ENCODE measurements at regions not wholly inside any gene's neighbourhood (a gene's known extent, or its start where the extent isn't known, plus 50 kb on each side); places are given as distances from the start of the nearest gene placed in this dataset.

DNA sequence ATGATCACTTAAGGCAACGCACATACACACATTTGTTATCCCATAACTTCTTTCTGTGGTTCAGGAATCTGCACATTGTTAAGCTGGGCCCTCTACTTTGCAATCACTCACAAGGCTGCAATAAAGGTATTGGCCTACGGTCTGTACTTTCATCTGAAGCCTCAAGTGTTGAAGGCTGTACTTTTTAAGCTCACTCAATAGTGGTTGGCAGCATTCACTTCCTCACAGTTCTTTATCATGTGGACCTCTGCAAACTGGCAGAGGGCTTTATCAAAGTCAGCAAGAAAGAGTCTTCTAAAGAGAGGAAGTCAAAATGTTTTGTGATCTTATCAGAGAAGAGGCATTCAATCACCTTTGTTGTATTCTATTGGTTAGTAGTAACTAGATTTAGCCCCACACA, 301.4 kb upstream of the EPHA5 start:
- H3K27me3 ChIP-seq (ENCODE audit: control insufficient read depth, insufficient read depth, low read length) = no peaks in the 10 kb centered on the region
- no peak for DNase-seq (ENCODE audit: low read depth, low spot score)
- H3K27ac ChIP-seq (ENCODE audit: low read depth, low read length) = no peak overlapping the region
- TF ChIP-seq, protein P1, sequence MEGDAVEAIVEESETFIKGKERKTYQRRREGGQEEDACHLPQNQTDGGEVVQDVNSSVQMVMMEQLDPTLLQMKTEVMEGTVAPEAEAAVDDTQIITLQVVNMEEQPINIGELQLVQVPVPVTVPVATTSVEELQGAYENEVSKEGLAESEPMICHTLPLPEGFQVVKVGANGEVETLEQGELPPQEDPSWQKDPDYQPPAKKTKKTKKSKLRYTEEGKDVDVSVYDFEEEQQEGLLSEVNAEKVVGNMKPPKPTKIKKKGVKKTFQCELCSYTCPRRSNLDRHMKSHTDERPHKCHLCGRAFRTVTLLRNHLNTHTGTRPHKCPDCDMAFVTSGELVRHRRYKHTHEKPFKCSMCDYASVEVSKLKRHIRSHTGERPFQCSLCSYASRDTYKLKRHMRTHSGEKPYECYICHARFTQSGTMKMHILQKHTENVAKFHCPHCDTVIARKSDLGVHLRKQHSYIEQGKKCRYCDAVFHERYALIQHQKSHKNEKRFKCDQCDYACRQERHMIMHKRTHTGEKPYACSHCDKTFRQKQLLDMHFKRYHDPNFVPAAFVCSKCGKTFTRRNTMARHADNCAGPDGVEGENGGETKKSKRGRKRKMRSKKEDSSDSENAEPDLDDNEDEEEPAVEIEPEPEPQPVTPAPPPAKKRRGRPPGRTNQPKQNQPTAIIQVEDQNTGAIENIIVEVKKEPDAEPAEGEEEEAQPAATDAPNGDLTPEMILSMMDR (IDR thresholded peaks at IDR 0.05; ENCODE audit: low read depth, low read length) = no peak
- H3K4me3 ChIP-seq (ENCODE audit: low read depth, low read length) = no peak overlapping the region
- peaks cover 4% of the 10 kb centered on the region; the same call in 1 of the 2 replicates for H3K9me3 ChIP-seq (ENCODE audit: control insufficient read depth, insufficient read depth, low read length)
- CTCF ChIA-PET = no interaction called here
- POLR2A ChIA-PET = no interaction called here

DNA sequence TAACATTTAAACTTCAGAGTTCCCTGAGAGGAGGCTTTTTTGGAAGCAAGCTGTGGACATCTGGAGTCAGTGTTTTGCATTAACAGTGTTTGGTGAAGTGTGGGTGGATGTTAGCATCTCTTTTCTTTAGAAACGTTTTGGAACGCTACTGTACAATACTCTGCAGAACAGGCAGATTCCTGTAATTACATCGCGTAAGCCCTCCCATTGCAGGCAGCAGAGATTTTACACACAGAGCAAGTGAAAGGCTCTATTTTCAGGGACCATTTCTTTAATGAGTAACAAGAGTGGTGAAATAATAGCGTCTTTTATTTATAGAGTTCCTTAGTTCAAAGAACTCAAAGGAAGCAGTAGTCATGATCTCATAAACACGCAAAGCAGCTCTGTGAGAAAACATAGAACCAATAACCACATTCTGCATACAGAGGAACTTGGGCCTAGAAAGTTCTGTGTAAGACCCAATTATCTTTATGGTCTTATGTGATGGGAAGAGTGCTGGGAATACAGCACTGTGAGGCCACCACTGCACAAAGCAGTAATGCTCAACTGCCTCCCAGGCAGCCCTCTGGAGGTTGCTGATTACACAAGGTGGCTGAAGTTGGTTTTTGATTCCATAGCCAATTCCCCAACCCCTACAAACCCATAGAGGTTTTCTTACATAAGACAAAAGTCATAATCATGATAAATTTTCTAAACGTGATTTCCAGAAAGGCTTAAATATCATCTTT, 298.7 kb upstream of the EPHA5 start:
- H3K27me3 ChIP-seq (ENCODE audit: control insufficient read depth, insufficient read depth, low read length) = no peaks in the 10 kb centered on the region
- H3K4me3 ChIP-seq (ENCODE audit: low read depth, low read length) = no peak overlapping the region
- H3K9me3 ChIP-seq (ENCODE audit: control insufficient read depth, insufficient read depth, low read length) = peaks cover 4% of the 10 kb centered on the region; the same call in 1 of the 2 replicates
- TF ChIP-seq, protein P1 (IDR thresholded peaks at IDR 0.05; ENCODE audit: low read depth, low read length) = no peak
- no peak for DNase-seq (ENCODE audit: low read depth, low spot score)
- H3K27ac ChIP-seq (ENCODE audit: low read depth, low read length) = no peak overlapping the region
- ChIA-PET POLR2A (no interaction called here), CTCF (no interaction called here)

DNA sequence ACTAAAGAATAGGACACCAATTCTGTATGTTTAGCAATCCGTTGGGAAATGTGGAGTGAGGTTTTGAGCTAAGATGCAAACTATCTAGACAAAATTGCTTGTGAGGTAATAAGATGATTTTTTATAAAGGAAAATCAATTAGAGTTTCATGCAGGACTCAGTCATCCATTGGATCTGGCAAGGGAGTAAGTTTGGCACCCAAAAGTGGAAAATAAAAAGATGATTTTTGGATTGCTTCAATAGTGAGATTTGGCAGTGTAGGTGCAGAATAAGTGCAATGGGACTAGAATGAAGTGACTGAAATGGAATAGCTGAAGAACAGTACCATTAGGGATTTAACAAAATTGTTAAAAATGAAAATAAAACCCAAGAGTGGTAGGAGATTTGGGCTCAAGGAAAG, 290.5 kb upstream of the EPHA5 start:
- DNase-seq (ENCODE audit: low read depth, low spot score) = no peak
- no peak overlapping the region for H3K27ac ChIP-seq (ENCODE audit: low read depth, low read length)
- no peaks in the 10 kb centered on the region for H3K9me3 ChIP-seq (ENCODE audit: control insufficient read depth, insufficient read depth, low read length)
- H3K4me3 ChIP-seq (ENCODE audit: low read depth, low read length) = no peak overlapping the region
- H3K27me3 ChIP-seq (ENCODE audit: control insufficient read depth, insufficient read depth, low read length) = no peaks in the 10 kb centered on the region
- ChIA-PET CTCF (no interaction called here), POLR2A (no interaction called here)
- TF ChIP-seq, protein P1 (IDR thresholded peaks at IDR 0.05; ENCODE audit: low read depth, low read length) = no peak

DNA sequence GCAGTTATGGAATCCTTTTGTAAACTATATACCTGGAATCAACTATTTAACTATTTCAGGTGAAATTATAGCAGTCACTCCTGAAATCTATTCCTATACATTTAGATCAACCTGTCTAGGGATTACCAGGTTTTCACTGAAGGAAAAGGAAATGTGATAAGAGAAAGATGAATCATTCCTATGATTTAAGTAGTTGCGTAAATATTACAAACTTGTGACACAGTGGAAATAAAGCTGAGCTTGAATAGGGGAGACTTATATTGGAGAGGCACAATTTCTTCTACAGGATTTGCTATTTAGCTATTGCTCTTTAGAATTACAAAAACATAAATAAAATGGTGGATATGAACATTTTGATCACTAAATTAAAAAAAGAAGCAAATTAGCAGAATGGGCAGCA, 284.1 kb upstream of the EPHA5 start:
- TF ChIP-seq, protein P1 (IDR thresholded peaks at IDR 0.05; ENCODE audit: low read depth, low read length) = no peak
- ChIA-PET CTCF (no interaction called here), POLR2A (no interaction called here)
- Histone ChIP-seq H3K9me3 (ENCODE audit: control insufficient read depth, insufficient read depth, low read length) (no peaks in the 10 kb centered on the region; the same call in 1 of the 2 replicates), H3K4me3 (ENCODE audit: low read depth, low read length) (no peak overlapping the region), H3K27me3 (ENCODE audit: control insufficient read depth, insufficient read depth, low read length) (no peaks in the 10 kb centered on the region), H3K27ac (ENCODE audit: low read depth, low read length) (no peak overlapping the region)
- DNase-seq (ENCODE audit: low read depth, low spot score) = no peak

DNA sequence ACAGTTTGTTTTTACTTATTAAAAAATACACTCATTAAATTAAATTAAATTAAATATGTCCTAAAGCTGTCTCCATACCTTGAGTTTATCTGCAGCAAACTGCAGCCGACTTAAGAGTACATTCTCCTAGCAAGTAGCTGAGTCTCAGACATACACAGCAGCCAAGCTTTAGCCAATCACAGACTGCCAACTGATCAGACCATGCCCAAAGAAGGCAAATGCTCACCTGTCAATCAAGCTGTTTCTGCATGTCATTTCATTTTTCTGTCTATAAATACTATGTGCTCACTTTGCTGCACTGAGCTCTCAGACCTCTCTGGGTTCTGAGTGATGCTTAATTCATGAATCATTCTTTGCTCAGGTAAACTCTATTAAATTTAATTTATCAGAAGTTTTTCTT, 280.9 kb upstream of the EPHA5 start:
- POLR2A ChIA-PET = no interaction called here
- no peak for DNase-seq (ENCODE audit: low read depth, low spot score)
- H3K4me3 ChIP-seq (ENCODE audit: low read depth, low read length) = no peak overlapping the region
- no peaks in the 10 kb centered on the region; the same call in 1 of the 2 replicates for H3K9me3 ChIP-seq (ENCODE audit: control insufficient read depth, insufficient read depth, low read length)
- H3K27ac ChIP-seq (ENCODE audit: low read depth, low read length) = no peak overlapping the region
- TF ChIP-seq, protein P1 (IDR thresholded peaks at IDR 0.05; ENCODE audit: low read depth, low read length) = no peak
- H3K27me3 ChIP-seq (ENCODE audit: control insufficient read depth, insufficient read depth, low read length) = no peaks in the 10 kb centered on the region
- CTCF ChIA-PET = no interaction called here

Measured in AG04450 (cell line).